ENCODE measurements at regions not wholly inside any gene's neighbourhood (a gene's known extent, or its start where the extent isn't known, plus 50 kb on each side); places are given as distances from the start of the nearest gene placed in this dataset.

DNA sequence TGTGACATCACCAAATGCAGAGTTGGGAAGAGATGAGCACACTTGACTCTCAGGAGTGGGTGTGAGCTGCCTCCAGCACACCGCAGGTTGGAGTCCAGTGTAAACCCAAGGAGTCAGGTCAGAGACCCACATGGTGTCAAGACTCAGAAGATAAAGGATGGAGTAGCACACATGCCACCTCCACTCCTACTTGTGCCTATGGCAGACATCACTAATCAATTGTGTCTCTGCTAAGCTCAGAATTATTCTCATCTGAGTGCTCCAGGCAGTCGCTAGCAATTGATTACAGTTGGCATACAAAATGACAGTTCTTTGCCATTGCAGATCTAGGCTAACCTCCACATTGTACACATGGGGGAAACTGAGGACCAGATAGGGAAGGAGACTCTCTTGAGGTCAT is 187.1 kb downstream of the RPS24 start:
- in situ Hi-C loops (cut with MboI; ENCODE audit: low sequenced_read_pairs in 4 of 4), result loop anchor here in 1 of 4 donors (25.0 kb wide), 1 partner anchor 442 kb away; no protein-coding TSS in a partner anchor
- ATAC-seq, result no peak

DNA sequence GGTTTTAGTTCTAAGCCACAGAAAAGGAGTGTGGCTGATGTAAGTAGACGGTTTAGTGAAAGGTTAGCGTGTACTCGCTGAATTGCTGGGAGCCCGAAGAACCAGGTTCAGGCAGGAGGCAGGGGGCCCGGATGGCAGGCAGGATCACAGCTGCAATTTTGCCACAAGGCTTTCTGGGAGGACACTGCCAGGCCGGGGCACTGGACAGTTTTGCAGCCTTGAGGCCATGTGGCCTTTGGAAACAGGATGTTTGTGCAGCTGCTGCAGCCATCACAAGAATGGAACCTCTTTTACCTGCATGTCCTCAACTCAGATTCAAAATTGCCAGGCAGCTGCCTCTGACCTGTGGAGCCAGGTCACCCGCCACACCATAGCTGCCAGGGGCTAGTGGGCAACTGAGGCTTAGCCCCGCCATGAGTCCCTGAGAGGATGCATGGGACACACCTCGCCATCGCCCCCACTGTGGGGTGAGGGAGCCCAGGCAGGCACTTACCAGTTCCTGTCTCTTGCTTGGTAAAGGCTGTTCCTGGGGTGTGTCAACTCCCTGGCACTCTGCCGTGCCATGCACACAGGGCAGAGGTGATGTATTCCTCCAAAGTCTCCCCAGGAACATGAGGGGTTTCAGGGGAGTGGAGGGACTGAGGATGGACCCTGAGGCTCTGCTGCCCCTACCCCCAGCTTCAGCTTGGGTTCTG is 188.6 kb downstream of the RPS24 start:
- Histone ChIP-seq H3K4me3 (no peak overlapping the region), H3K27me3 (no peaks in the 10 kb centered on the region), H3K9me3 (no peaks in the 10 kb centered on the region), H3K4me1 (no peaks in the 10 kb centered on the region), H3K36me3 (no peaks in the 10 kb centered on the region), H3K27ac (no peak overlapping the region)
- no peak for ATAC-seq
- no peak for TF ChIP-seq POLR2A (IDR thresholded peaks at IDR 0.05)
- TF ChIP-seq, protein P1, sequence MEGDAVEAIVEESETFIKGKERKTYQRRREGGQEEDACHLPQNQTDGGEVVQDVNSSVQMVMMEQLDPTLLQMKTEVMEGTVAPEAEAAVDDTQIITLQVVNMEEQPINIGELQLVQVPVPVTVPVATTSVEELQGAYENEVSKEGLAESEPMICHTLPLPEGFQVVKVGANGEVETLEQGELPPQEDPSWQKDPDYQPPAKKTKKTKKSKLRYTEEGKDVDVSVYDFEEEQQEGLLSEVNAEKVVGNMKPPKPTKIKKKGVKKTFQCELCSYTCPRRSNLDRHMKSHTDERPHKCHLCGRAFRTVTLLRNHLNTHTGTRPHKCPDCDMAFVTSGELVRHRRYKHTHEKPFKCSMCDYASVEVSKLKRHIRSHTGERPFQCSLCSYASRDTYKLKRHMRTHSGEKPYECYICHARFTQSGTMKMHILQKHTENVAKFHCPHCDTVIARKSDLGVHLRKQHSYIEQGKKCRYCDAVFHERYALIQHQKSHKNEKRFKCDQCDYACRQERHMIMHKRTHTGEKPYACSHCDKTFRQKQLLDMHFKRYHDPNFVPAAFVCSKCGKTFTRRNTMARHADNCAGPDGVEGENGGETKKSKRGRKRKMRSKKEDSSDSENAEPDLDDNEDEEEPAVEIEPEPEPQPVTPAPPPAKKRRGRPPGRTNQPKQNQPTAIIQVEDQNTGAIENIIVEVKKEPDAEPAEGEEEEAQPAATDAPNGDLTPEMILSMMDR (IDR thresholded peaks at IDR 0.05 in 4 of 5, conservative IDR thresholded peaks at IDR 0.05 in 1 of 5), result no peak
- intact Hi-C loops (cut with DNase I; ENCODE audit: low total_unique reads) (no loop called here), in situ Hi-C loops (cut with MboI; ENCODE audit: low sequenced_read_pairs in 4 of 4) (loop anchor here in 1 of 4 donors (25.0 kb wide), 1 partner anchor 440 kb away; no protein-coding TSS in a partner anchor)
- no peak for DNase-seq

More for the DNA sequence above, 187.1 kb downstream of the RPS24 start:
- Histone ChIP-seq H3K4me3 (no peak overlapping the region), H3K27ac (no peak overlapping the region), H3K4me1 (peaks cover 4 to 9% of the 10 kb centered on the region in 2 donors), H3K9me3 (no peaks in the 10 kb centered on the region), H3K36me3 (no peaks in the 10 kb centered on the region), H3K27me3 (no peaks in the 10 kb centered on the region)
- no peak for DNase-seq
- intact Hi-C loops (cut with DNase I; ENCODE audit: low total_unique reads), result no loop called here
- TF ChIP-seq, protein P1 (IDR thresholded peaks at IDR 0.05 in 4 of 5, conservative IDR thresholded peaks at IDR 0.05 in 1 of 5), result no peak
- no peak for TF ChIP-seq POLR2A (IDR thresholded peaks at IDR 0.05)

DNA sequence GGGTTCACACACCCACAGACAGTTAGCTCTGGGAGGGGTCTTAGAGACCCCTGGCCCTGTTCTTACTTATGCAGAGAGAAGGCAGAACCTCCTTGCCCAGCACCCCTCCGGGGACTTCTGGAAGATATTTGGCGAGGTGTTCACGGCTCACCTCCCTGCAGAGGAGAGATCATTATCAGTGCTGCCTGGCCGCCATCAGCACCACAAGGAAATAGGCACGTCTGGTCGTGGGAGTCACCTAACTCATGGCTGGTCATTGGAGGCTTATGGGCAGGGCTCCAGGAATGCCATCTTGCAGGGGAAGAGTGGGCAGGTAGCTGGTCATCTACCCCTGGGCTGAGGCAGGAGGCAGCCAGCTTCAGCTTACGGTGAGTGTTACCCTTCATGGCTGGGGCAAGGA is 189.4 kb downstream of the RPS24 start:
- intact Hi-C loops (cut with DNase I; ENCODE audit: low total_unique reads), result no loop called here
- ATAC-seq (no peak), DNase-seq (no peak)
- Histone ChIP-seq H3K27me3 (no peaks in the 10 kb centered on the region), H3K36me3 (no peaks in the 10 kb centered on the region), H3K4me1 (no peaks in the 10 kb centered on the region), H3K4me3 (no peak overlapping the region), H3K9me3 (no peaks in the 10 kb centered on the region), H3K27ac (no peak overlapping the region)
- TF ChIP-seq POLR2A (IDR thresholded peaks at IDR 0.05), result no peak
- in situ Hi-C loops (cut with MboI; ENCODE audit: low sequenced_read_pairs in 4 of 4), result loop anchor here in 1 of 4 donors (25.0 kb wide), 1 partner anchor 439 kb away; no protein-coding TSS in a partner anchor

DNA sequence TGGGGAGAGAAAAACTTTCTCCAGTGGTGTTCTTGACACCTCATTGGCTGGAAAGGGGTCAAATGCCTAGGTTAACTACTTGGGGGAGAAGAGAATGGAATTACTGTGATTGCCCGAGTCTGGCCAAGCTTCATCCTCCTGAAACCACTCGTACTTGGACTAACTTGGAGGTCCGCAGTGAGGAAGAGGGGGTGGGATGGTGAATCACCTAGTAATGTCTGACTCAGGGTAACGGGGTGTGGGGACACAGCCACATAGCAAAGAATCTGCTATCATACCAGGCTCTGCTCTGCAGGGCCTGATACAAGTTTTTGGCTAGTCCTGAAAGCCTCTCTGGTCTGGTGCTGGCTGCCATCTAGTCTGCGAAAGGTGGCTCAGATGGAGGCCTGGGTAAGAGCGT is 190.9 kb downstream of the RPS24 start:
- no peak for DNase-seq
- H3K27me3 ChIP-seq, result no peaks in the 10 kb centered on the region
- intact Hi-C loops (cut with DNase I; ENCODE audit: low total_unique reads), result no loop called here
- H3K9me3 ChIP-seq, result no peaks in the 10 kb centered on the region
- TF ChIP-seq, protein P1 (IDR thresholded peaks at IDR 0.05 in 4 of 5, conservative IDR thresholded peaks at IDR 0.05 in 1 of 5), result no peak
- TF ChIP-seq POLR2A (IDR thresholded peaks at IDR 0.05), result no peak
- no peak overlapping the region for H3K4me3 ChIP-seq
- no peaks in the 10 kb centered on the region for H3K36me3 ChIP-seq
- H3K4me1 ChIP-seq, result no peaks in the 10 kb centered on the region
- ATAC-seq, result no peak
- H3K27ac ChIP-seq, result no peak overlapping the region
- in situ Hi-C loops (cut with MboI; ENCODE audit: low sequenced_read_pairs in 4 of 4), result loop anchor here in 2 of 4 donors (25.0 kb wide), 1 partner anchor 438 kb away; no protein-coding TSS in a partner anchor

DNA sequence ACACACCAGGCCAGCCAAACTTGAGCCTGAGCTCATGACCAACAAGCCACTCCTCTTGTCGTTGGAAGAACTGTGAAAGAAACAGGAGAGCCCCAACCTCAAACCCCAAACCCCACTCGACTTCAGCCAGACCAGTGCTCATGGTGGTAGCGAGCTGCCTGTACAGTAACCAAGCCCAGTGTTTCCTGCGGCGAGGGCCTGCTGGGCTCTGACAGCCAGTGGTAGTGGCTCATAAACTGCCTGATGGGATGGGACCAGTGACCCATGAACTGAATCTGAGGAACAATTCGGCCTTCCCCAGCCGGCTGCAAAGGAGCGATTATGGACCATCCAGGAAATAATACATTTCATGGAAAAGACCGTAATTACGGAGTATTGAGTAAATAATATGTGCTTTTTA is 191.9 kb downstream of the RPS24 start:
- no peak for DNase-seq
- Histone ChIP-seq H3K36me3 (no peaks in the 10 kb centered on the region), H3K27me3 (no peaks in the 10 kb centered on the region), H3K4me1 (no peaks in the 10 kb centered on the region), H3K9me3 (no peaks in the 10 kb centered on the region), H3K27ac (no peak overlapping the region), H3K4me3 (no peak overlapping the region)
- TF ChIP-seq, protein P1 (IDR thresholded peaks at IDR 0.05 in 4 of 5, conservative IDR thresholded peaks at IDR 0.05 in 1 of 5), result no peak
- intact Hi-C loops (cut with DNase I; ENCODE audit: low total_unique reads) (no loop called here), in situ Hi-C loops (cut with MboI; ENCODE audit: low sequenced_read_pairs in 4 of 4) (loop anchor here in 1 of 4 donors (25.0 kb wide), 1 partner anchor 437 kb away; no protein-coding TSS in a partner anchor)
- no peak for ATAC-seq

All from gastrocnemius medialis (tissue), 4 donors.